HL-60 (cell line): ENCODE measurements at regions not wholly inside any gene's neighbourhood (a gene's known extent, or its start where the extent isn't known, plus 50 kb on each side); places are given as distances from the start of the nearest gene placed in this dataset.

Source experiments
- CTCF ChIP-seq: IDR thresholded peaks from one replicate; pipeline ENCODE4 v1.5.1; 2011; ENCODE audit warnings: low read length, control low read depth, inconsistent platforms; ENCODE audit not compliant: insufficient read depth
- REST ChIP-seq: IDR thresholded peaks from 2 replicates; pipeline ENCODE4 v1.6.1; 2012; ENCODE audit warnings: low read depth; ENCODE audit not compliant: insufficient replicate concordance

- TF ChIP-seq CTCF (no peak), REST (no peak)
These were observed 1015.1 kb upstream of the EEF2KMT start for GRCh38 chr16:6112700-6113099.
